Activated CD8-positive, alpha-beta memory T cell treated with anti-CD3 and anti-CD28 coated beads, Interleukin-2, amount 10 ng/mL, durations not matched to agents 7 days and 5 days (primary cell): ENCODE measurements at regions not wholly inside any gene's neighbourhood (a gene's known extent, or its start where the extent isn't known, plus 50 kb on each side); places are given as distances from the start of the nearest gene placed in this dataset.

ENCODE experiments used
- ATAC-seq: fragments of 150-1000 bp; cut with Tn5 transposase; one replicate; pipeline ENCODE4 v1.10.0; 2021; ENCODE audit warnings: moderate library complexity
- CTCF ChIA-PET: fragments of 350-600 bp; sonication (Branson Sonifier 250); formaldehyde crosslinking; loops from one replicate; lab custom pipeline; 2021; ENCODE audit warnings: antibody characterized with exemption; lab: Charles Lee
- DNase-seq: peaks from one replicate; pipeline ENCODE4 v3.0.0-alpha.2; 2020
- H3K27ac Mint-ChIP-seq: one replicate; pipeline ENCODE4 v1.8.0; 2021; ENCODE audit warnings: mild to moderate bottlenecking, mixed read lengths
- H3K27me3 Mint-ChIP-seq: one replicate; pipeline ENCODE4 v1.8.0; 2021; ENCODE audit warnings: mixed read lengths
- H3K36me3 Mint-ChIP-seq: one replicate; pipeline ENCODE4 v1.8.0; 2021; ENCODE audit warnings: mild to moderate bottlenecking, mixed read lengths
- H3K4me1 Mint-ChIP-seq: one replicate; pipeline ENCODE4 v1.8.0; 2021; ENCODE audit warnings: mixed read lengths
- H3K4me3 Mint-ChIP-seq: one replicate; pipeline ENCODE4 v1.8.0; 2021; ENCODE audit warnings: mild to moderate bottlenecking, moderate library complexity, mixed read lengths
- H3K9me3 Mint-ChIP-seq: one replicate; pipeline ENCODE4 v1.8.0; 2022; ENCODE audit warnings: low read depth, mixed read lengths

DNA sequence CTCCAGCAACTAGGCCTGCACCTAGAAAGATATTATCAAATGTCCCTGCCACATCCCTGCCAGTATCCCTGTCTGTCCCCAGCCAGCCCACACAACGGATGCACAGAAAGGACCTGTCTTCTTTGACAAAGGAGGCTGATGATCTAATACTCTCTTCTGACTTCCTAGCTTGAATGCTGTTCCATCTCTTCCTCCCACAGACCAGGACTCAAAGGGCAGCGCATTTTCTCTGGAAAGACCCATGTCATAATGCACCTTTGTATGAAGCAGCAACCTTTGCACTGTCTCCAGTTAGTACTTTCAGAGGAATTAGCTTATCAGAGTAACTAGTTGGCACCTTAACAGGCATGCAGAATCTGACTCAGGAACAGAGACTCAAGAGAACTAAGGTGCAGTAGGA lies 53.3 kb upstream of the TAF8 start:
- no peak overlapping the region for H3K27ac Mint-ChIP-seq
- no peaks in the 10 kb centered on the region for H3K27me3 Mint-ChIP-seq
- H3K4me1 Mint-ChIP-seq = peaks cover 10% of the 10 kb centered on the region
- CTCF ChIA-PET = interaction anchor here (1.4 kb wide), 1 partner anchor 13 kb away, joined by 5 read pairs; no protein-coding TSS in a partner anchor
- no peak for ATAC-seq
- peaks cover 19% of the 10 kb centered on the region for H3K36me3 Mint-ChIP-seq
- H3K4me3 Mint-ChIP-seq = no peak overlapping the region
- H3K9me3 Mint-ChIP-seq = peaks cover 2% of the 10 kb centered on the region
- DNase-seq = no peak

DNA sequence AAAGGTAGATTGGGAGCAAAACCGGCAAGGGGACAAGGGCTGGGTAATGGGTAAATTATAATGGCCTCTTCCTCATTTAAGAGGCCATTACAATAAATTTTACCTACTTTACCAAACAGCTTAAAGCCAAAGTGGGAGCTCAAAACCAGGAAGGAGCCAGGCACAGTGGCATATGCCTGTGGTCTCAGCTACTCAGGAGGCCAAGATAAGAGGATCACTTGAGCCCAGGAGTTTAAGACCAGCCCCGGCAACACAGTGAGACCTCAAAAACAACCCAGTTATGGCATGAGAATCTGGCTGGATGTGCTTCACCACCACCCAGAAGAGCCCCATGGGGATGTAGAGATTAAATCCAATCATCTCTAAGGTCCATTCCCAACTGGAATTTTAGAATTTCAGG lies 52.9 kb upstream of the TAF8 start:
- Mint-ChIP-seq H3K4me1 (peaks cover 10% of the 10 kb centered on the region), H3K4me3 (no peak overlapping the region), H3K27ac (no peak overlapping the region), H3K27me3 (no peaks in the 10 kb centered on the region), H3K9me3 (peaks cover 2% of the 10 kb centered on the region), H3K36me3 (peaks cover 19% of the 10 kb centered on the region)
- no peak for ATAC-seq
- DNase-seq = no peak
- CTCF ChIA-PET = interaction anchor here (1.4 kb wide), 1 partner anchor 13 kb away, joined by 5 read pairs; no protein-coding TSS in a partner anchor
